ENCODE measurements at regions not wholly inside any gene's neighbourhood (a gene's known extent, or its start where the extent isn't known, plus 50 kb on each side); places are given as distances from the start of the nearest gene placed in this dataset.
"Not testable (repeated sequence)": the region's sequence is repeated elsewhere in the genome, so short reads cannot be mapped to it uniquely, and the experiment has no call there.

DNA sequence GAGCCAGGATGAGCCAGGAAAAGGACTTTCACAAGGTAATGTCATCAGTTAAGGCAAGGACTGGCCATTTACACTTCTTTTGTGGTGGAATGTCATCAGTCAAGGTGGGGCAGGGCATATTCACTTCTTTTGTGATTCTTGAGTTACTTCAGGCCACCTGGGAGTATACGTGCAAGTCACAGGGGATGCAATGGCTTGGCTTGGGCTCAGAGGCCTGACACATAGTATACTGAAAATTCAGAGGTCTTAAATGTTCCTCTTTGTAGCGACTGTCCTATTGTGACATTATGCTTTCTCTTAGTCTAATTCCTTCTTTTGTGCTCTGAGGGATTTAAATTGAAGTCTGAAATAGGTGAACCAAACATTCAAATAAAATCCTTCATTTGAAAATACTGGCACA is 121.8 kb upstream of the TFPI start:
- DNase-seq (ENCODE audit: low read depth in 4 of 4, low spot score in 2 of 4) = not testable (repeated sequence)

DNA sequence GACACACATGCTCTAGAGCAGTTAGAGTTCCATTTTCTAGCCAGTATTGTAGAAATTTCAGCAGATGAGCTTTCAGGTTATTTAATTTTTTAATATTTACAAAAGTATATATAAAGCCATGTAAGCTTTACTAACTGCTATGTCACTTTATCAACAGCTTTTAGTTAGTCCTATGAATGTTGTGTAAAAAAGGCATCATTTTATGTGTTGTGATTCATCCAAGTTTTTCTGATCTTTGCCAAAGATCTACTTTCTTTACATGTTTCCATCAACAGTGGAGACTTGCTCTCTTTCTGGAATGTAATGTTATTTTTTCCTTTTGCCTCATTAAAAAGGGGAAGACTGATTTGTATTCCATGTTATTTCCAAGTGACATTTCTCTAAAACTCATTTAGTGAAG is 125.2 kb upstream of the TFPI start:
- no peak for DNase-seq (ENCODE audit: low read depth in 4 of 4, low spot score in 2 of 4)

DNA sequence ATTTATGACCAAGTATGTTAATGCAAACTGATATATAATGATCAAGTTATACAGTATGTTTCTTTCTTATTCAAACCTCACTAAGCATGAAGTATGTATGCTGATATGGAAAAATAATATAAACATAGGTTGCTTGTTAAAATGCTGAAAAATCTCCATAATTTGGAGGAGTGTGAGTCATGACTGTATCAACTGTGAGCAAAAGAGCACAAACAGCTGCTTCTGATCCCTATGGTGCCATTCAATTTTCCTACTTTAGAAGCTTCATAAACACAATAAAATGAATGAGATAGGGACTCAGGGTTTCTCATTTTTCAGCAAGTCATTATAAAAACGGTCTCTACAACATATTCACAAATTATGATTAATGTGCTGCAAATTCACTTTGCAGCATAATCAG is 129.9 kb upstream of the TFPI start:
- no peak for DNase-seq (ENCODE audit: low read depth in 4 of 4, low spot score in 2 of 4)

DNA sequence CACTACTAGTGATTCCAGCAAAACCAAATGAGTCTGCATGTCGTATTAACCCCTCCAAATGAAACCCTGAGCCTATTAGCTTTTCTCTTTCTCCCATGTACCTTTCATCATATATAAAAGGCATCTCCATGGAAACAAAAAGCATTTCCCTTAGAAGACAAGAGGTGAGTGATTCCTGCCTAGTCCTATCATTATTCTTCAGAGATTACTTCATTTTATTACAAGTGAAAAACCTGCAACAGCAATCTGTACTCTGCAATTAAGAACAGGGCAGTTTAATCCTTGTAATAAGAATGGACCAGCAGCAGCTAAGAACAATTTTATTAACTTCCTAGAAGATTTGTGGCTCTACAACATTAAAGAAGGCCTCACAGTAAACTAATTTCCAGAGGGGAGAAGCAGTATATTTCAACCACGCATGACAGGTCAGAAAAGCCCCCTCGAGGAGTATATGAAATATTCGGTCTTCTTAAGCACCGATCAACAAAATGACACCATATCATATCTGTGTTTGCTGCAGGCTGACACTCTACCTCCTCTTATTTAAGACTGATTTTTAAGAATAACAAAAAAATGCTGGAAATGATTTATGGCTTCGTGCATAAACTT is 132.3 kb upstream of the TFPI start:
- no peak for DNase-seq (ENCODE audit: low read depth in 4 of 4, low spot score in 2 of 4)

DNA sequence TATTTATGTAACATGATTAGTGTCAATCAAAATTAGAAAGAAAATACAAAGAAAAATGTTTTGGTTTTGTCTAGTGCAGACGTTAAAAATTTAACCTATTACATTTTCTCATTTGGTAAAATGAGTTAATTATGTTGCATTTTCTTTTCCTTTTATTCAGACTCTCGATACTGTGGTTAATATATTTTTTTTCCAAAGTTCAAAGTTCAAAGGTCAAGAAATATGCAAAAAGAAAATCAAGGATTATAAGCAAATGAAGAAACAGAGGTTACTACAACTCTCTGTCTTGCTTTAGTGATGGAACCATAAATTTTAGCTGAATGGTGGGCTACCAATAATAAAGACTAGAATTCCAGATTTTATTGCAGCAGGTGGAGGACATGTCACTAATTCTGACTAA is 133.3 kb upstream of the TFPI start:
- no peak for DNase-seq (ENCODE audit: low read depth in 4 of 4, low spot score in 2 of 4)

DNA sequence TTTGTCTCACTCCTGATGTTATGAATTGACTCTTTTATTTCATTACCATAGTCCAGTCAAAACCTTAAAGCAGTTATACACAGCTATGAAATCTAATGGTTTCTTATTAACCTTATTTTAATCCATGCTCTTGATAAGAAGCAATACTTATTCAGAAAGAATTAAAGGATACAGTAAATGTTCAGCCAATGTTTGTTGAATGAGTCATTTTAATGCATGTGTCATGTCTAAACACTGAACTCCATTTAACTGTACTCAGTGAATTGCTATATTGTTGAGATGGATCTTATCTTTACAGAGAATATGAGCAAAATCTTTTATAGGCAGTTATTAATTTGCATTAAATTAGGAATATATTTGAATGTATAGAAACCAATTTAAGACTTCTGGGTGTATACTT is 135.1 kb upstream of the TFPI start:
- DNase-seq (ENCODE audit: low read depth in 4 of 4, low spot score in 2 of 4) = no peak

DNA sequence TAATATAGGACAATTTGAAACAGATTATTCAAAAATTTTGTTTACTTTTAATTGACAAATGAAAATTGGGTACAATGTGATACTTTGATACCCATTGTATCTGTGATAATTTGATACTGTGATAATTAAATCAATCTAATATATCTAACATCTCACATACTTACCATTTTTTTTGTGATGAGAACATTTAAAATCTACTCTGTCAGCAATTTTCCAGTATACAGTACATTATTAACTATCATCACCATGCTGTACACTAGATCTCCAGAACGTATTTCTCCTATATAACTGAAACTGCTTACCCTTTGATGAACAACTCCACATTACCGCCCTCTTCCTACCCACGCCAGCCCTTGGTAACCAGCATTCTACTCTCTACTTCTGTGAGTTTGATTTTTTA is 139.7 kb upstream of the TFPI start:
- no peak for DNase-seq (ENCODE audit: low read depth in 4 of 4, low spot score in 2 of 4)

DNA sequence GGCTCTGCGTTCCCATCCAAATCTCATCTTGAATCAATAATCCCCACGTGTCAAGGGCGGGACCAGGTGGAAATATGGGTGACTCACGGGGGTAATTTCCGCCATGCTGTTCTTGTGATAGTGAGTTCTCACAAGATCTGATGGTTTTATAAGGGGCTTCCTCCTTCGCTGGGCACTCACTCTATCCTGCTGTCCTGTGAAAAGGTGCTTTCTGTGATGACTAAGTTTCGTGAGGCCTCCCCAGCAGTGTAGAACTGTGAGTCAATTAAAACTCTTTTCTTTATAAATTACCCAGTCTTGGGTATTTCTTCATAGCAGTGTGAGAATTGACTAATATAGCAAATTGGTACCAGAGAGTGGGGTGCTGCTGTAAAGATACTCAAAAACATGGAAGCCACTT is 142.4 kb upstream of the TFPI start:
- not testable (repeated sequence) for DNase-seq (ENCODE audit: low read depth in 4 of 4, low spot score in 2 of 4)

DNA sequence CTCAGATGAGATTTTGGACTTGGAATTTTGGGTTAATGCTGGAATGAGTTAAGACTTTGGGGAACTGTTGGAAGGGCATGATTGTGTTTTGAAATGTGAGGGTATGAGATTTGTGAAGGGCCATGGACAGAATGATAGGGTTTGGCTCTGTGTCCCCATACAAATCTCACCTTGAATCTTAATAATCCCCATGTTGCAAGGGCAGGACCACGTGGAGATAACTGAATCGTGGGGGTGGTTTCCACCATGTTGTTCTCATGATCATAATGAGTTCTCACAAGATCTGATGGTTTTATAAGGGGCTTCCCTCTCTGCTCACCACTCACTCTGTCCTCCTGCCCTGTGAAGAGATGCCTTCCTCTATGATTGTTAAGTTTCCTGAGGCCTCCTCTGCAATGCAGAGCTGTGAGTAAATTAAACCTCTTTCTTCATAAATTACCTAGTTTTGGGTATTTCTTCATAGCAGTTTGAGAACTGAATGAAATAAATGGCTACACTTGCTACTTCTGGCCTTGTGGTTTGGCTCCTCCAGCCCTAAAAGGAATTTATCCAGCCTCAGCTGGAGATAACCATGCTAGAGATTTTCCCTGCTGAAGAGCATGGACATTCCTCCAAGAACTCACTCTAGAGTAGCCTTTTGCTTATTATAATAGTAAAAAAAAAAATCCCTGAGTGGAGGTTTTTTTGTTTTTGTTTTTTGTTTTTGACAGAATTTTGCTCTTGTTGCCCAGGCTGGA is 144.3 kb upstream of the TFPI start:
- DNase-seq (ENCODE audit: low read depth in 4 of 4, low spot score in 2 of 4) = no peak

DNA sequence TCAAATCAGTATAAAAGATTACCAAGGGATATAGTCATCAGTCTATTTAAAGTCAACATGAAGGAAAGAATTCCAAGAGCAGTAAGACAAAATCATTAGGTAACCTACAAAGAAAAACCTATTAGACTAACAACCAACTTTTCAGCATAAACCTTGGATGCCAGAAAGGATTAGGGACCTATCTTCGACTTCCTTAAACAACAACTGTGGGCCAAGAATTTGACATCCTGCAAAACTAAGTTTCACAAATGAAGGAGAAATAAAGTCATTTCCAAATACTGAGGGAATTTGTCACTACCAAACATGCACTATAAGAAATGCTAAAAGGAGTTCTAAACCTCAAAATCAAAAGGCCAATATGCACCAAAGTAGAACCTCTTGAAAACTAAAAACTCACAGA is 147.9 kb upstream of the TFPI start:
- no peak for DNase-seq (ENCODE audit: low read depth in 4 of 4, low spot score in 2 of 4)

DNA sequence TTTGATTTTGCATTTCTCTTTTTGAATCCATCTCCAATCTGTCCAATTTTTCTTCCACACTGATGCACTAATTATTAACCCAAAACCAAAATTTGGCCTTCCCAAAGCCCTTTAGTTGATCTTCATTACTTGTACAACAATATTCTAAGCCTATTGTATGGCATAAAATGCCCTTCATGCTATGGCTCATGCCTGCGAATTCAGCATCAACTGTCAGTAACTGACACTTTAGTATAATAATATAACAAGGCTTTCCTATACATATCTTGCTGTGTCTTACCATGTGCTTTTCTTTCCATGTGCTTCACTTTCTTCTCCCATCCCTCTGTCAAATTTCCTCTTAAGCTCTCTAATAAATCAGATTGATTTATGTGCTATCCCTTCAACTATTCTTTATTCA is 154.0 kb upstream of the TFPI start:
- no peak for DNase-seq (ENCODE audit: low read depth in 4 of 4, low spot score in 2 of 4)

DNA sequence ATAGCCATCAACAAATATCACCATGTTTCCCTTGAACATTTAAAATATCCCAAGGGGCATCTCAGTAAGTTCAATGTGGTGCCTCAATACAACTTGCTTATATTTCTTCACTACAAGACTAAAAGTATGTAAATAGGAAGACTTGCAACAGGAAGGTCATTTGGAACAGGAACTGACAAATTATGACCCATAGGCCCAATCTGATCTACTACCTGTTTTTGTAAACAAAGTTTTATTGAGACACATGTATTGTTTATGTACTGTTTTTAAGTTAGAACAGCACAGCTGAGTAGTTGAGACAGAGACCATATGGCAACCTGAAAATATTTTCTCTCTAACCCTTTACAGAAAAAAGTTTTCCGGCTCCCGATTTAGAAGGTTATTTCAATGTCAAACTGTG is 154.8 kb upstream of the TFPI start:
- peak in 1 of 4 donors; percentile 6 for DNase-seq (ENCODE audit: low read depth in 4 of 4, low spot score in 2 of 4)

DNA sequence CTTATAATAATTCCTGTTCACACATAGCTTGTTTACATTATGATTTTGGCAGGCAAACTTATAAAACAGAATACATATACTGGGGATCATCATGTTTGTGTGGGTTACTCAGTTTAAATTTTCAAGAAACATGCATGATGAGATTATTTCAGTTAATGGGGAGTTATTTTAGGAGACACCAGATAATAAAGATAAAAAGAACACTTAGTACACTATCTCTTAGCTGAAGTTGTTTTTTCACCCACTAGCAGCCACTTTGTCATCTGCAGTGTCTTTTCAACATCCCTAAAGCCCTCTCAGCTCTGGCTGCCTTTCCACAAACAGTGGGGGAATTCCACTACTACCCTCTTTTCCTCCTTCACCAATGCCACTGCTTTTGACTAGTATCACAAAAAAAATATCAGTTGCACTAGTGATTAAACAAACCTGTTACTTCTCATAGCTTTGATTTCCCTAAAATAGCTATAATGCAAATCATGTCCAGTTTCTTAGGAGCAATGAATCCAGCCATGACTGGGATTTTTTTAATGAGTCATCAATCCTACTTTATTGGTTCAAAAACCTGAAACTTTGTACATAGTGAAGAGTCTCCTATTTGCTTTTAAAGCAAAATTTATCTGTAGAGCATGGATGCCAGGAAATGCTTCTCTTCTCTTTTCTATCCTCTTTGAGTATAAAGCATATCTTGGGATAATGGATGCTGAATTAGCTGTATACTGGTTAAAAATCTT is 156.7 kb upstream of the TFPI start:
- DNase-seq (ENCODE audit: low read depth in 4 of 4, low spot score in 2 of 4) = no peak

DNA sequence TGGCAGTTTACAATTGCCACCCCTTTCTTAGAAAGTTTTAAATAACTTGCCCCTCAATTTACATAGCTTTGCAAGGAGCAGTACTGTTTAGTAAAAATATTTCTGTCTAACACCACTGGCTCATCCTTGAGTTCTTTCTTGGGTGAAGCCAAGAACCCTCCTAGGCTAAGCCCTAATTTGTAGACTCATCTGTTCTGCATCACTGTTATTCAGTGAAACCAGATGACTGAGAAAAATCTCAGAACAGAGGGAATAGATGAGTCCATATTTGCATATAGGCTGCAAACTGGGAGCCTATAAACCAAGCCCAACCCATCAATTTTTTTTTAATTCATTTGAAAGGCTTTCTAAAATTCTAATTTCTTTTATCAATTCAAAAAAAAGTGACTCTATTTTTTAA is 161.4 kb upstream of the TFPI start:
- DNase-seq (ENCODE audit: low read depth in 4 of 4, low spot score in 2 of 4) = no peak

DNA sequence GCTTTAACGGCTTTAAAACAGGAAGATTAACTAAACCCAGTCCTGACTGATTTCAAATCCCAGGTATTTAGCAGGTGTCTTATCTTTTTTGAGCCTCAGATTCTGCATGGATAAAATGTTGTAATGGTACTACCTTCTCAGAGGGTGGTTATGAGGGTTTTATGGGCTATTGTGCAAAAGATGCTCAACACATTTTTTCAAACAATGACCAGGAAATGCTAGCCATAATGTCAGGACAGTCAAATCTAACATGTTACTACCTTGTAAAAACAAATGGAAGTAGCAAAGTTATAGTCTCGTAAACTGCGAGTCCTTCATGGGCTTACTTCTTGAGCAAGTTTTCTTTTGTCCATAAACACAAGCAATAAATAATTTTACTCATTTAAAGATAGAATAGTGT is 162.1 kb upstream of the TFPI start:
- DNase-seq (ENCODE audit: low read depth in 4 of 4, low spot score in 2 of 4) = no peak

DNA sequence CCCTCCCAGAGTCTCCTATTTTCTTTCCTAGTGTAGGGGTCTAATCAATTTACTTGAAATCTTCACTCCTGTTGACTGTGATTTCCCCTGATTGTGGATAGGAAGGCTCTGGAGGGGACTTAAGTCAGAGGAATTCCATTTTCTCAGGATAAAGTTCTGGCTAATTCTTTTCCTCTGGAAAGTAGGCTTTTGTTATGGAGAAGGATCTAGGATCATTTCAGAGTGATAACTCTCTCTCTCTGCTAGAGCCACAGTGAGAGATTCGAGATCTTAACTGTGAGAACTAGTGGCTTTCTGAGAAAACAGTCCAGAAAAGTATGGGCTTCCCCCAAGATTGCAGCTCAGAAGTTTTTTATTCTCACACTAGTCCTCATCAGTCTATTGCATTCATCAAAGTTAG is 163.9 kb upstream of the TFPI start:
- DNase-seq (ENCODE audit: low read depth in 4 of 4, low spot score in 2 of 4) = no peak

DNA sequence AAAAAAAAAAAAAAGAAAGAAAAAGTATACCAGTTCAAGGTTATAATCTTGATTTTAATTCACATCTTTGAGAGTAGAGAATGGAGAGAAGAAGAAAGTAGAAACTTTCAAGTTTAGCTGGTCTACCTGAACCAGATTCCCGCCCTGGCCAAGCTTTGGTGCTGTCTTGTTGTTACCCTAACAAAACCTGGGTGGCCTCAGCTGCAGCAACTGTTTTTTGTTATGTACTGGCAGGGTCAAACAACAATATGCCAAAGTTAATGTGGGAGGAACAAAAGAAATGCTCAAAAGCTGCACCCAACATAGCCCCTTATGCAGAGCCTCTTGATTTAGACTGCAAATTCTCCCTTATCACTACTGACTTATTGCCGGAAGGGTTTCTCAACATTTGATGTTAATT is 165.3 kb upstream of the TFPI start:
- no peak for DNase-seq (ENCODE audit: low read depth in 4 of 4, low spot score in 2 of 4)

DNA sequence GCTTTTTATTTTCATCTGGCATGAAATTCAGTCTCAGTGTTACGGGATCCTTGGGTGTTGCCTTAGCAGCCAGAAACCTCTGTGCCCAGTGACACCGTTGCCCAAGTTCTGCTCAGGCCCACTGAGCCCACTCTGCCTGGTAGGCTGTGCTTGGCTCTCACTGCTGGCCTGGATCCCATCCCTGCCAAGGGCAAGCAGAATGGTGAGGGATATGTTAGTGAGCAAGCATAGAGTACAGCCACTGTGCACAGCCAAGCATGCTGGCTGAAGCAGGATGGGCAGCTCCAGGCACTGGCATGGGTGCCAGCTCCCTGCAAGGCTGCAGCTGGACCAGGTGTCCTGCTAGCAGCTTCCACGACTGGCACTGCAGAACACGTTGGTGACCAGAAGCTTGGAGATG is 194.7 kb upstream of the TFPI start:
- DNase-seq (ENCODE audit: low read depth in 4 of 4, low spot score in 2 of 4) = no peak

DNA sequence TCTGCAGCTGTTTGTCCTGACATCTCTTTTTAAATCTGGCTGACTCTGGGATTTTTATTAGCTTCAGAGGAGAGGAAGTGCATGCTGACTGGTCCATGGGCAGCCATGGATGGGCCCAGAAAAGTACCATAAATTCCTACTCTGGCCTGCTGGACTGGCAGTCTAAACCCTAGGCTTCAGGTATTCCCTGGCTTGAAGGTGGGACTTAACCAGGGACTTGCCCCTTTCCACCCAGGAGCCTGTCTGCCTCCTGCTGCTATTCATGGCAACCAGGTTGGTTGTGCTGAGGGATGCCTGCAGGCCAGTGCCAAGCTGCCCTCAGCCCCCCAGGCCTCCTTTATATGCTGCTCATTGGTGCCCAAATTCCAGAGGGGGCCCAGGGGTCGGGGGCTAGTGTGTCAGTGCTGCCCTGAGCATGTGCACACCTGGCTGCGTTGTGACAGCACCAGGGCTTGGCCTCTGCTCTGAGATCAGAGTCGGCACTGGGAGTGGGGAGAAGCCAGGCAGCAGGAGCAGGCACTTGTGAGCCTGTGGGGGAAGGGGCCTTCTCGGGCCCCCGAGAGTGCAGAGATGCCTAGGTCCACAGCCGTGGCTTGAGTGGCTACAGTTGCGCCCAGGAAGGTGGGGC is 195.7 kb upstream of the TFPI start:
- DNase-seq (ENCODE audit: low read depth in 4 of 4, low spot score in 2 of 4) = no peak

DNA sequence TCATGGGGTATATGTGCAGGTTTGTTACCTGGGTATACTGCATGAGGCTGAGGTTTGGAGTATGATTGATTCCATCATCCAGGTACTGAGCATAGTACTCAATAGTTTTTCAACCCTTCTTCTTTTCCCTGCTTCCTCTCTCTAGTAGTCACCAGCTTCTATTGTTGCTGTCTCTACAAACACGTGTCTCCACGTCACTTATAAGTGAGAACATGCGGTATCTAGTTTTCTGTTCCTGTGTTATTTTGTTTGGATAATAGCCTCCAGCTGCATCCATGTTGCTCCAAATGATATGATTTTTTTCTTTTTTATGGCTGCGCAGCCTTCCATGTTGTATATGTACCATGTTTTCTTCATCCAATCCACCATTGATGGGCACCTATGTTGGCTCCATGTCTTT is 214.8 kb upstream of the TFPI start:
- no peak for DNase-seq (ENCODE audit: low read depth in 4 of 4, low spot score in 2 of 4)

DNA sequence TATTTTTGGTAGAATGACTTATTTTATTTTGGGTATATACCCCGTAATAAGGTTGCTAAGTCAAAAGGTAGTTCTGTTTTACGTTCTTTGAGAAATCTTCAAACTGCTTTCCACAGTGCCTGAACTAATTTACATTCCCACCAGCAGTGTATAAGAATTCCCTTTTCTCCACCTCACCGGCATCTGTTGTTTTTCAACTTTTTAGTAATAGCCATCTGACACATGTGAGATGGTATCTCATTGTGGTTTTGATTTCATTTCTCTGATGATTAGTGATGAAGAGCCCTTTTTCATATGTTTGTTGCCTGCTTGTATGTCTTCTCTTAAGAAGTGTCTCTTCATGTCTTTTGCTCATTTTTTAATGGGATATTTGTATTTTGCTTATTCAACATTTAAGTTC is 215.2 kb upstream of the TFPI start:
- no peak for DNase-seq (ENCODE audit: low read depth in 4 of 4, low spot score in 2 of 4)
